GM23338 (cell line): ENCODE measurements at regions not wholly inside any gene's neighbourhood (a gene's known extent, or its start where the extent isn't known, plus 50 kb on each side); places are given as distances from the start of the nearest gene placed in this dataset.

Source experiments
- TF ChIP-seq, protein P1 (sequence below), 2 experiments: fragments of 200-600 bp in 1 of 2; sonication (generic) in 1 of 2; conservative IDR thresholded peaks; 2 replicates each; pipeline versions ENCODE4 v1.5.1 to v1.6.1; 2016 to 2017; ENCODE audit warnings: antibody characterized with exemption in 2 of 2, low read depth in 2 of 2, mild to moderate bottlenecking in 2 of 2, moderate library complexity in 1 of 2
- TF ChIP-seq, protein P2 (sequence below): IDR thresholded peaks from 2 replicates; pipeline ENCODE4 v1.6.1; 2016; ENCODE audit warnings: antibody characterized with exemption

DNA sequence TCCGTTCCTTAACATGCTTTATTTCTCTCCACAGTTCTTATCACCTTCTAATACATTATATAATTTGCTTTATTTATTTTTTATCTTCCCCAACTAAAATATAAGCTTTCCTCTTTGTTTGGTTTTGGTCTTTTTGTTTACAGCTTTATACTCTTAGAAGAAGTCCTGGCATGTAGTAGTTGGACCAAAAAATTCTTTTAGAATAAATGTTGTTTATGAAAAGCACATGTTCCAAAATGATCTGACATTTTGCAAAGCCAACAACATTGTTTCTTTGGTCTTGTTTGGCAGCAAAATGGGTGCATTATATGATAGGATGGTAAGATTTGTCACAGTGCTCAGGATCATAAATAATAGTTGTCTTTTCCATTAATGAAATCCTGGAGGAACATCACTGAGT is 312.5 kb downstream of the LRIG3 start:
- TF ChIP-seq, protein P1, sequence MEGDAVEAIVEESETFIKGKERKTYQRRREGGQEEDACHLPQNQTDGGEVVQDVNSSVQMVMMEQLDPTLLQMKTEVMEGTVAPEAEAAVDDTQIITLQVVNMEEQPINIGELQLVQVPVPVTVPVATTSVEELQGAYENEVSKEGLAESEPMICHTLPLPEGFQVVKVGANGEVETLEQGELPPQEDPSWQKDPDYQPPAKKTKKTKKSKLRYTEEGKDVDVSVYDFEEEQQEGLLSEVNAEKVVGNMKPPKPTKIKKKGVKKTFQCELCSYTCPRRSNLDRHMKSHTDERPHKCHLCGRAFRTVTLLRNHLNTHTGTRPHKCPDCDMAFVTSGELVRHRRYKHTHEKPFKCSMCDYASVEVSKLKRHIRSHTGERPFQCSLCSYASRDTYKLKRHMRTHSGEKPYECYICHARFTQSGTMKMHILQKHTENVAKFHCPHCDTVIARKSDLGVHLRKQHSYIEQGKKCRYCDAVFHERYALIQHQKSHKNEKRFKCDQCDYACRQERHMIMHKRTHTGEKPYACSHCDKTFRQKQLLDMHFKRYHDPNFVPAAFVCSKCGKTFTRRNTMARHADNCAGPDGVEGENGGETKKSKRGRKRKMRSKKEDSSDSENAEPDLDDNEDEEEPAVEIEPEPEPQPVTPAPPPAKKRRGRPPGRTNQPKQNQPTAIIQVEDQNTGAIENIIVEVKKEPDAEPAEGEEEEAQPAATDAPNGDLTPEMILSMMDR (conservative IDR thresholded peaks at IDR 0.05; ENCODE audit: low read depth in 2 of 2), result no peak
- TF ChIP-seq, protein P2, sequence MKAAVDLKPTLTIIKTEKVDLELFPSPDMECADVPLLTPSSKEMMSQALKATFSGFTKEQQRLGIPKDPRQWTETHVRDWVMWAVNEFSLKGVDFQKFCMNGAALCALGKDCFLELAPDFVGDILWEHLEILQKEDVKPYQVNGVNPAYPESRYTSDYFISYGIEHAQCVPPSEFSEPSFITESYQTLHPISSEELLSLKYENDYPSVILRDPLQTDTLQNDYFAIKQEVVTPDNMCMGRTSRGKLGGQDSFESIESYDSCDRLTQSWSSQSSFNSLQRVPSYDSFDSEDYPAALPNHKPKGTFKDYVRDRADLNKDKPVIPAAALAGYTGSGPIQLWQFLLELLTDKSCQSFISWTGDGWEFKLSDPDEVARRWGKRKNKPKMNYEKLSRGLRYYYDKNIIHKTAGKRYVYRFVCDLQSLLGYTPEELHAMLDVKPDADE, result no peak
